MCF 10A (cell line): ENCODE measurements at regions not wholly inside any gene's neighbourhood (a gene's known extent, or its start where the extent isn't known, plus 50 kb on each side); places are given as distances from the start of the nearest gene placed in this dataset.

Source experiments
- BruUV-seq: library from RNA; stranded (reverse); fragments of 400-500 nt; replicated peaks from 2 replicates; lab custom pipeline; 2021; lab: Mats Ljungman, UMichigan
- CTCF ChIA-PET: fragments of 300-600 bp; sonication (Branson Sonifier 250); formaldehyde crosslinking; extraction: SDS; loops from one replicate; lab custom pipeline; 2021; ENCODE audit warnings: antibody characterized with exemption, inconsistent platforms; lab: Yijun Ruan, JAX
- POLR2A ChIA-PET: fragments of 300-600, 350-650 bp; sonication (Branson Sonifier 250); formaldehyde crosslinking; extraction: SDS; loops from one replicate; lab custom pipeline; 2020; ENCODE audit warnings: antibody characterized with exemption, inconsistent platforms; lab: Yijun Ruan, JAX
- DNase-seq: peaks from one replicate; pipeline ENCODE4 v3.0.0-alpha.2; 2018; ENCODE audit not compliant: unreplicated experiment
- H3K27ac Mint-ChIP-seq: one replicate; pipeline ENCODE4 v1.8.0; 2022; ENCODE audit warnings: mild to moderate bottlenecking, low read depth, mixed read lengths; ENCODE audit not compliant: unreplicated experiment
- H3K27me3 Mint-ChIP-seq: one replicate; pipeline ENCODE4 v1.8.0; 2022; ENCODE audit warnings: mixed read lengths; ENCODE audit not compliant: insufficient read depth, unreplicated experiment
- H3K36me3 Mint-ChIP-seq: one replicate; pipeline ENCODE4 v1.8.0; 2022; ENCODE audit warnings: mild to moderate bottlenecking, moderate library complexity, mixed read lengths; ENCODE audit not compliant: insufficient read depth, unreplicated experiment
- H3K4me1 Mint-ChIP-seq: one replicate; pipeline ENCODE4 v1.8.0; 2022; ENCODE audit warnings: mixed read lengths; ENCODE audit not compliant: insufficient read depth, unreplicated experiment
- H3K4me3 Mint-ChIP-seq: one replicate; pipeline ENCODE4 v1.8.0; 2022; ENCODE audit warnings: mild to moderate bottlenecking, moderate library complexity, mixed read lengths; ENCODE audit not compliant: unreplicated experiment
- H3K9me3 Mint-ChIP-seq: one replicate; pipeline ENCODE4 v1.8.0; 2022; ENCODE audit warnings: mixed read lengths; ENCODE audit not compliant: unreplicated experiment
- intact Hi-C: fragments of 100-400 bp; cut with micrococcal nuclease; formaldehyde crosslinking; loops from 2 replicates; pipeline ENCODE4 v1.14.1; 2022
- TF ChIP-seq, protein P1 (sequence below): fragments of 200-600 bp; IDR thresholded peaks from one replicate; pipeline ENCODE4 v1.8.0; 2022; ENCODE audit warnings: antibody characterized with exemption, mild to moderate bottlenecking; ENCODE audit not compliant: unreplicated experiment

DNA sequence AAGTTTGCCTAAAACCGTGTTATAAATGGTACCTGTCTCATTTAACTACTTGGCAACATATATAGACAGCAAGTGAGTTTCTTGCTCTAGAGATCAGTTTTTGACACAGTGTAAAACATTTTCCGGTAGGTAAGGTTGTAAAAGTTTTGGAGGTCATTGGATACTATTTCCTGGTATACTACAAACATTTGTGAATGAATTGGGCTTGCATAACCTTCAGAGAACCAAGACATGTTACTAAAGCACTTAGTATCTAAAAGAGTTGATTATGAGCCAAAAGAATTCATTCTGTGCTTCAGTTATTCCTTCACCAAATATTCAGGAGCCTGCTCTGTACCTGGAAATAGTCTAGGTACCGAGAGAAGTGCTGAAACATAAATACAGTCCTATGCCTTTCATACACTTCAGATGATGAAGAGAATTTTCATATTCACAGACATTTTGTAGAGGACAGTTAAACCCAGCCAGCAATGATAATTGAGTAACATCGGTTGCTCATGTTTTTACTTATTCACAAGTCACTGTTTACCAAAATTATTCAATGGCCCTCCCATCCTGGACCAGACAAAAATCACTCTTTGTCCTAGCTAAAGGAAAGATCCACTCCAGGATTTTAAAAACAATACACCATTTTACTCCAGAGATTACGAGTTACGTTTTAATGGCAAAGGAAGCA is 319.4 kb upstream of the RBMS1 start:
- ChIA-PET POLR2A (no interaction called here), CTCF (no interaction called here)
- Mint-ChIP-seq H3K36me3 (no peaks in the 10 kb centered on the region), H3K27me3 (no peaks in the 10 kb centered on the region), H3K4me3 (no peak overlapping the region), H3K27ac (no peak overlapping the region), H3K4me1 (peaks cover 5% of the 10 kb centered on the region), H3K9me3 (no peaks in the 10 kb centered on the region)
- no peak for DNase-seq
- no TSS peak for BruUV-seq
- TF ChIP-seq, protein P1, sequence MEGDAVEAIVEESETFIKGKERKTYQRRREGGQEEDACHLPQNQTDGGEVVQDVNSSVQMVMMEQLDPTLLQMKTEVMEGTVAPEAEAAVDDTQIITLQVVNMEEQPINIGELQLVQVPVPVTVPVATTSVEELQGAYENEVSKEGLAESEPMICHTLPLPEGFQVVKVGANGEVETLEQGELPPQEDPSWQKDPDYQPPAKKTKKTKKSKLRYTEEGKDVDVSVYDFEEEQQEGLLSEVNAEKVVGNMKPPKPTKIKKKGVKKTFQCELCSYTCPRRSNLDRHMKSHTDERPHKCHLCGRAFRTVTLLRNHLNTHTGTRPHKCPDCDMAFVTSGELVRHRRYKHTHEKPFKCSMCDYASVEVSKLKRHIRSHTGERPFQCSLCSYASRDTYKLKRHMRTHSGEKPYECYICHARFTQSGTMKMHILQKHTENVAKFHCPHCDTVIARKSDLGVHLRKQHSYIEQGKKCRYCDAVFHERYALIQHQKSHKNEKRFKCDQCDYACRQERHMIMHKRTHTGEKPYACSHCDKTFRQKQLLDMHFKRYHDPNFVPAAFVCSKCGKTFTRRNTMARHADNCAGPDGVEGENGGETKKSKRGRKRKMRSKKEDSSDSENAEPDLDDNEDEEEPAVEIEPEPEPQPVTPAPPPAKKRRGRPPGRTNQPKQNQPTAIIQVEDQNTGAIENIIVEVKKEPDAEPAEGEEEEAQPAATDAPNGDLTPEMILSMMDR, result no peak
- intact Hi-C loops, result no loop called here

DNA sequence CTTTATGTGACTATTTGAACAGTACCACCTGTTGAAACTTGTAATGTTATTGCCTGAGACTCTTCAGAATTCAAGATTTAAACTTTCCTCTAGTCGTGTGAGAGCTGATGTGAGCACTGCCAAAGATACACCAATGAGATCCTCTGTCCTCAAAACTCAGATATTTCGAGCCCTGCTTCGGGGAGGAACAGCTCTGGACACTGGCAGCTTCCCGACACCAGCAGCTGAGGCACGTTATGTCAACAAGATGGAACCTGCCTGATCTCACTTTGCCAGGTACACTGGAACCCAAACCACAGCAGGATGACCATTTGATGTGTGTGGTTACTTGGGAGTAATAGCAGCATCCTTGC is 319.9 kb upstream of the RBMS1 start:
- Mint-ChIP-seq H3K4me1 (peaks cover 5% of the 10 kb centered on the region), H3K36me3 (no peaks in the 10 kb centered on the region), H3K27me3 (no peaks in the 10 kb centered on the region), H3K9me3 (no peaks in the 10 kb centered on the region), H3K4me3 (no peak overlapping the region), H3K27ac (no peak overlapping the region)
- BruUV-seq, result no TSS peak
- ChIA-PET POLR2A (no interaction called here), CTCF (no interaction called here)
- TF ChIP-seq, protein P1, result no peak
- DNase-seq, result no peak
- intact Hi-C loops, result no loop called here

DNA sequence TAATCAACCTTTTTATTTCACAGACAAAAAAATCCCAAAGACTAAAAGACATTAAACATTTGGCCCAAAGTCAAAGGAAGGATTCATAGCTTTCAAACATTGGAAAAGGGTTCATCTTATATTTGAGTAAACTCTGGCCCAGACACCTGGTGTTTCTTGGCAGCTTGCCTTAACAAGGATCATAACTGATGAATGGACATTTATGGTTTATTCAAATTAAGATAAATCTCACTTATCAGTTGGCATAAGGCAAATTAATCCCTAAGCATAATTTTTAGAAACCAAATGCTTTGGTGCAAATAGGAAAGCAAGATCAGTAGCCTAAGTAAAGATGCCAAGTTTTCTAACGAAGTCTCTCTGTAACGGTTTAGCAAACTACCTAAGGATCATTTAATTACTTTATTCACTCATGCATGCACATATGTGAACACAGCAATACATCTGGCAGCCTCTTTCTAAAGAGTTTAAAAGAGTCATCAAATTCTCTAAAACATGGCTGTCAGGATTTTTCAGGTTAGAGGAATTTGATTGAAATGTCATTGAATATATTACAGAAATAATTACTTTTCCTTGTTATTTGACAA is 323.4 kb upstream of the RBMS1 start:
- no TSS peak for BruUV-seq
- TF ChIP-seq, protein P1, result no peak
- ChIA-PET POLR2A (interaction anchor here (0.6 kb wide), 1 partner anchor 33 kb away, joined by 4 read pairs; no protein-coding TSS in a partner anchor), CTCF (no interaction called here)
- intact Hi-C loops, result no loop called here
- Mint-ChIP-seq H3K4me3 (no peak overlapping the region), H3K27ac (no peak overlapping the region), H3K27me3 (no peaks in the 10 kb centered on the region), H3K9me3 (no peaks in the 10 kb centered on the region), H3K4me1 (peaks cover 5% of the 10 kb centered on the region), H3K36me3 (no peaks in the 10 kb centered on the region)
- peak; percentile 8 for DNase-seq

DNA sequence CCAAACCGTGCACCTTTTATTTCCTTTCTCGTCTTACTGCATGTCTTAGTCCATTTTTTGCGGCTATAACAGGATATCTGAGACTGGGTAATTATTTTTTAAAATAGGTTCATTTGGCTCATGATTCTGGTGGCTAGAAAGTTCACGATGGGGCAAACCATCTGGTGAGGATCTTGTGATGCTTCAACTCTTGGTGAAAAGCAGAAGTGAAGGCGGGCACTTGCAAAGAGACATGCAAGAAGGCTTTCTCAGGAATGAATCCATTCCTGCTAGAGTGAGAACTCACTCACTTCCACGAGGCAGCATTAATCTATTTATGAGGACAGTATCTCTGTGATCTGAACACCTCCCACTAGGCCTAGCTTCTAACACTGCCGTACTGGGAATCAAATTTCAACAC is 327.1 kb upstream of the RBMS1 start:
- no peak overlapping the region for H3K27ac Mint-ChIP-seq
- no peak for DNase-seq
- H3K4me1 Mint-ChIP-seq, result peaks cover 5% of the 10 kb centered on the region
- TF ChIP-seq, protein P1, result no peak
- peaks cover 20% of the 10 kb centered on the region for H3K9me3 Mint-ChIP-seq
- intact Hi-C loops, result no loop called here
- H3K36me3 Mint-ChIP-seq, result no peaks in the 10 kb centered on the region
- ChIA-PET CTCF (no interaction called here), POLR2A (interaction anchor here (1.1 kb wide), 1 partner anchor 9 kb away, joined by 3 read pairs; no protein-coding TSS in a partner anchor)
- H3K27me3 Mint-ChIP-seq, result no peaks in the 10 kb centered on the region
- no peak overlapping the region for H3K4me3 Mint-ChIP-seq
- no TSS peak for BruUV-seq
